NCI-H345 (cell line): ENCODE measurements at regions not wholly inside any gene's neighbourhood (a gene's known extent, or its start where the extent isn't known, plus 50 kb on each side); places are given as distances from the start of the nearest gene placed in this dataset.
"Not testable (repeated sequence)": the region's sequence is repeated elsewhere in the genome, so short reads cannot be mapped to it uniquely, and the experiment has no call there.

Experiments
- DNase-seq: peaks from one replicate; lab custom pipeline; 2025; lab: John Stamatoyannopoulos, UW

- DNase-seq = peak; percentile 55
Measured at GRCh38 chr11:128157423-128158298, 429.7 kb downstream of the ETS1 start.

GRCh38 chr11:128156486-128156885 lies 430.9 kb downstream of the ETS1 start:
- DNase-seq = no peak

GRCh38 chr11:128155590-128155989 lies 431.8 kb downstream of the ETS1 start:
- DNase-seq = no peak

- DNase-seq = no peak
Measured at GRCh38 chr11:128153697-128154048, 433.7 kb downstream of the ETS1 start.

- DNase-seq = no peak
Measured at GRCh38 chr11:128152796-128153696, 434.3 kb downstream of the ETS1 start.

GRCh38 chr11:128151780-128152179 lies 435.6 kb downstream of the ETS1 start:
- DNase-seq = no peak

- no peak for DNase-seq
Measured at GRCh38 chr11:128151338-128151737, 436.0 kb downstream of the ETS1 start.

- DNase-seq = no peak
Measured at GRCh38 chr11:128148208-128148607, 439.1 kb downstream of the ETS1 start.

- DNase-seq = no peak
Measured at GRCh38 chr11:128146926-128147605, 440.3 kb downstream of the ETS1 start.

- not testable (repeated sequence) for DNase-seq
Measured at GRCh38 chr11:128140293-128140692, 447.1 kb downstream of the ETS1 start.

GRCh38 chr11:128135451-128135850 lies 451.9 kb downstream of the ETS1 start:
- no peak for DNase-seq

- no peak for DNase-seq
Measured at GRCh38 chr11:128133501-128133900, 453.9 kb downstream of the ETS1 start.

- no peak for DNase-seq
Measured at GRCh38 chr11:128130052-128130451, 457.3 kb downstream of the ETS1 start.

GRCh38 chr11:128125723-128126122 lies 461.6 kb downstream of the ETS1 start:
- DNase-seq = no peak

- DNase-seq = peak; percentile 39
Measured at GRCh38 chr11:128116885-128117284, 470.5 kb downstream of the ETS1 start.

- DNase-seq = no peak
Measured at GRCh38 chr11:128116447-128116846, 470.9 kb downstream of the ETS1 start.

GRCh38 chr11:128105950-128106349 lies 481.4 kb downstream of the ETS1 start:
- no peak for DNase-seq

GRCh38 chr11:128105511-128105910 lies 481.8 kb downstream of the ETS1 start:
- DNase-seq = no peak

- no peak for DNase-seq
Measured at GRCh38 chr11:128103278-128103873, 484.0 kb downstream of the ETS1 start.

- no peak for DNase-seq
Measured at GRCh38 chr11:128098781-128099180, 488.6 kb downstream of the ETS1 start.

GRCh38 chr11:128095466-128095981 lies 491.8 kb downstream of the ETS1 start:
- no peak for DNase-seq

GRCh38 chr11:128093689-128094088 lies 493.7 kb downstream of the ETS1 start:
- no peak for DNase-seq
